ENCODE measurements at regions not wholly inside any gene's neighbourhood (a gene's known extent, or its start where the extent isn't known, plus 50 kb on each side); places are given as distances from the start of the nearest gene placed in this dataset.
"Not testable (repeated sequence)": the region's sequence is repeated elsewhere in the genome, so short reads cannot be mapped to it uniquely, and the experiment has no call there.

GRCh38 chr9:109996936-109997580, 210.9 kb downstream of the C9orf152 start:
- H3K4me3 Mint-ChIP-seq: no peak overlapping the region
- no peak overlapping the region for H3K4me3 ChIP-seq (ENCODE audit: low read length)
- no peaks in the 10 kb centered on the region for H3K36me3 ChIP-seq (ENCODE audit: insufficient read depth, low read length)
- no peaks in the 10 kb centered on the region for H3K27me3 ChIP-seq (ENCODE audit: control insufficient read depth in 1 of 2, insufficient read depth in 2 of 2, low read length in 2 of 2)
- peaks cover 3% of the 10 kb centered on the region for H3K9me3 Mint-ChIP-seq
- H3K27ac ChIP-seq (ENCODE audit: low read depth in 1 of 2, low read length in 2 of 2): no peak overlapping the region
- intact Hi-C loops (cut with DNase I, micrococcal nuclease): no loop called here
- no peak overlapping the region for H3K27ac Mint-ChIP-seq
- peaks cover 6 to 16% of the 10 kb centered on the region in 2 experiments for H3K9me3 ChIP-seq (ENCODE audit: control insufficient read depth in 1 of 2, insufficient read depth in 1 of 2, low read length in 2 of 2)
- H3K36me3 Mint-ChIP-seq (ENCODE audit: low read depth): no peaks in the 10 kb centered on the region
- TF ChIP-seq, protein P1, sequence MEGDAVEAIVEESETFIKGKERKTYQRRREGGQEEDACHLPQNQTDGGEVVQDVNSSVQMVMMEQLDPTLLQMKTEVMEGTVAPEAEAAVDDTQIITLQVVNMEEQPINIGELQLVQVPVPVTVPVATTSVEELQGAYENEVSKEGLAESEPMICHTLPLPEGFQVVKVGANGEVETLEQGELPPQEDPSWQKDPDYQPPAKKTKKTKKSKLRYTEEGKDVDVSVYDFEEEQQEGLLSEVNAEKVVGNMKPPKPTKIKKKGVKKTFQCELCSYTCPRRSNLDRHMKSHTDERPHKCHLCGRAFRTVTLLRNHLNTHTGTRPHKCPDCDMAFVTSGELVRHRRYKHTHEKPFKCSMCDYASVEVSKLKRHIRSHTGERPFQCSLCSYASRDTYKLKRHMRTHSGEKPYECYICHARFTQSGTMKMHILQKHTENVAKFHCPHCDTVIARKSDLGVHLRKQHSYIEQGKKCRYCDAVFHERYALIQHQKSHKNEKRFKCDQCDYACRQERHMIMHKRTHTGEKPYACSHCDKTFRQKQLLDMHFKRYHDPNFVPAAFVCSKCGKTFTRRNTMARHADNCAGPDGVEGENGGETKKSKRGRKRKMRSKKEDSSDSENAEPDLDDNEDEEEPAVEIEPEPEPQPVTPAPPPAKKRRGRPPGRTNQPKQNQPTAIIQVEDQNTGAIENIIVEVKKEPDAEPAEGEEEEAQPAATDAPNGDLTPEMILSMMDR (IDR thresholded peaks at IDR 0.05): no peak
- no peaks in the 10 kb centered on the region for H3K4me1 Mint-ChIP-seq (ENCODE audit: low read depth)
- DNase-seq: no peak
- ATAC-seq (ENCODE audit: poor library complexity): no peak
- POLR2A ChIA-PET: no interaction called here
- H3K27me3 Mint-ChIP-seq: no peaks in the 10 kb centered on the region
- H3K4me1 ChIP-seq (ENCODE audit: insufficient read depth, low read length): no peaks in the 10 kb centered on the region
- CTCF ChIA-PET: no interaction called here

- Histone ChIP-seq H3K27ac (ENCODE audit: low read depth in 1 of 2, low read length in 2 of 2) (no peak overlapping the region), H3K36me3 (ENCODE audit: insufficient read depth, low read length) (no peaks in the 10 kb centered on the region), H3K27me3 (ENCODE audit: control insufficient read depth in 1 of 2, insufficient read depth in 2 of 2, low read length in 2 of 2) (no peaks in the 10 kb centered on the region), H3K4me1 (ENCODE audit: insufficient read depth, low read length) (no peaks in the 10 kb centered on the region), H3K4me3 (ENCODE audit: low read length) (no peak overlapping the region), H3K9me3 (ENCODE audit: control insufficient read depth in 1 of 2, insufficient read depth in 1 of 2, low read length in 2 of 2) (peaks cover 6 to 16% of the 10 kb centered on the region in 2 experiments)
- intact Hi-C loops (cut with DNase I, micrococcal nuclease): no loop called here
- CTCF ChIA-PET: no interaction called here
- ATAC-seq (ENCODE audit: poor library complexity): no peak
- TF ChIP-seq, protein P1 (IDR thresholded peaks at IDR 0.05): no peak
- DNase-seq: no peak
- Mint-ChIP-seq H3K4me1 (ENCODE audit: low read depth) (no peaks in the 10 kb centered on the region), H3K9me3 (peaks cover 3% of the 10 kb centered on the region), H3K27ac (no peak overlapping the region), H3K36me3 (ENCODE audit: low read depth) (peaks cover 2% of the 10 kb centered on the region), H3K4me3 (no peak overlapping the region), H3K27me3 (no peaks in the 10 kb centered on the region)
- POLR2A ChIA-PET: no interaction called here
Measured at GRCh38 chr9:109997682-109998081, 210.3 kb downstream of the C9orf152 start.

GRCh38 chr9:110005521-110005920, 202.4 kb downstream of the C9orf152 start:
- H3K27me3 ChIP-seq (ENCODE audit: control insufficient read depth in 1 of 2, insufficient read depth in 2 of 2, low read length in 2 of 2); H3K36me3 ChIP-seq (ENCODE audit: insufficient read depth, low read length); ATAC-seq (ENCODE audit: poor library complexity); H3K4me3 ChIP-seq (ENCODE audit: low read length); CTCF ChIA-PET; H3K27ac ChIP-seq (ENCODE audit: low read depth in 1 of 2, low read length in 2 of 2); H3K27me3 Mint-ChIP-seq; intact Hi-C loops (cut with DNase I, micrococcal nuclease): not testable (repeated sequence)
- H3K4me1 Mint-ChIP-seq (ENCODE audit: low read depth): peaks cover 33% of the 10 kb centered on the region
- H3K36me3 Mint-ChIP-seq (ENCODE audit: low read depth): peaks cover 48% of the 10 kb centered on the region
- H3K9me3 Mint-ChIP-seq: peaks cover 18% of the 10 kb centered on the region
- POLR2A ChIA-PET: interaction anchor here (2.1 kb wide), 1 partner anchor 37 kb away, joined by 6 read pairs; no protein-coding TSS in a partner anchor
- peak in 11 of 14 experiments; percentile 16 to 72 (median 46) for DNase-seq
- peak overlapping the region; percentile 67 for H3K4me3 Mint-ChIP-seq
- H3K27ac Mint-ChIP-seq: peak overlapping the region; percentile 71
- H3K4me1 ChIP-seq (ENCODE audit: insufficient read depth, low read length): peaks cover 16% of the 10 kb centered on the region
- peaks cover 0 to 16% of the 10 kb centered on the region in 2 experiments for H3K9me3 ChIP-seq (ENCODE audit: control insufficient read depth in 1 of 2, insufficient read depth in 1 of 2, low read length in 2 of 2)

- H3K27me3 Mint-ChIP-seq: no peaks in the 10 kb centered on the region
- H3K4me1 ChIP-seq (ENCODE audit: insufficient read depth, low read length): peaks cover 16% of the 10 kb centered on the region
- no peak overlapping the region for H3K4me3 Mint-ChIP-seq
- H3K36me3 ChIP-seq (ENCODE audit: insufficient read depth, low read length): no peaks in the 10 kb centered on the region
- H3K27ac Mint-ChIP-seq: no peak overlapping the region
- DNase-seq (no peak), ATAC-seq (ENCODE audit: poor library complexity) (no peak)
- H3K27me3 ChIP-seq (ENCODE audit: control insufficient read depth in 1 of 2, insufficient read depth in 2 of 2, low read length in 2 of 2): no peaks in the 10 kb centered on the region
- peaks cover 18% of the 10 kb centered on the region for H3K9me3 Mint-ChIP-seq
- H3K4me1 Mint-ChIP-seq (ENCODE audit: low read depth): peaks cover 33% of the 10 kb centered on the region
- no peak overlapping the region for H3K27ac ChIP-seq (ENCODE audit: low read depth in 1 of 2, low read length in 2 of 2)
- TF ChIP-seq, protein P1 (IDR thresholded peaks at IDR 0.05): no peak
- H3K36me3 Mint-ChIP-seq (ENCODE audit: low read depth): peaks cover 48% of the 10 kb centered on the region
- no peak overlapping the region for H3K4me3 ChIP-seq (ENCODE audit: low read length)
- intact Hi-C loops (cut with DNase I, micrococcal nuclease): no loop called here
- CTCF ChIA-PET: no interaction called here
- POLR2A ChIA-PET: no interaction called here
- peaks cover 0 to 16% of the 10 kb centered on the region in 2 experiments for H3K9me3 ChIP-seq (ENCODE audit: control insufficient read depth in 1 of 2, insufficient read depth in 1 of 2, low read length in 2 of 2)
Measured at GRCh38 chr9:110006657-110007056, 201.3 kb downstream of the C9orf152 start.
